Dermis blood vessel endothelial cell (primary cell): ENCODE measurements at regions not wholly inside any gene's neighbourhood (a gene's known extent, or its start where the extent isn't known, plus 50 kb on each side); places are given as distances from the start of the nearest gene placed in this dataset.

ENCODE experiments used
- DNase-seq: peaks from one replicate; pipeline ENCODE4 v3.0.0; 2010

DNA sequence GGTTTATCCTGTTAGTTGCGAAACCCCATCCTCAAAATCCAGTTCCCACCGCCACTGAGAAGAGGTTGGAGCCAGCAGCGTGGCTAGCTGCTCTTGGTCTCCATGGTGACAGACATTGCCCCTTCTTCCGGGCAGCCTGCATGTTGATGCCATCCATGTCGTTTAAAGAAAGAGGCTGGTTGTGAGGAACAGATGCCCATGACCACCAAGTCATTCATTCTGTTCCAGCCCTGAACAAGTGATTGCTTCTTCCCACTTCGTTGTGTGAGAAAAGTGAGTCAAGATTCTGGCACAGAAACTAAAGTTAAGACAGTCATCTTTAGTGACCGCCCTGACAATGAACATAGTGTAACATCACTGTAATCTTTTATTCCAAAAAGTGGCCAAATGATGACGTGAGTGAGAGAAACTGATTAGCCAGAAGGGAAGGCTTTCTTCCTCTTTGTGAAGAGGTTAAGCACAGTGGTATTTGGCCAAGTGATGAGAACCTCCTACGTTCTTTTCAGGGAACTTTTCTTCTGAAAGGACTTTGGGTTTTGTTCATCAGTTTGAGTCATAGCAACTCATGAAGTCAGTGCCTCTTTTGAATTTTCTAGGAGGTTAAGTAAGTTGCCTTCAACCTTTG is 272.5 kb downstream of the GALR1 start:
- no peak for DNase-seq

DNA sequence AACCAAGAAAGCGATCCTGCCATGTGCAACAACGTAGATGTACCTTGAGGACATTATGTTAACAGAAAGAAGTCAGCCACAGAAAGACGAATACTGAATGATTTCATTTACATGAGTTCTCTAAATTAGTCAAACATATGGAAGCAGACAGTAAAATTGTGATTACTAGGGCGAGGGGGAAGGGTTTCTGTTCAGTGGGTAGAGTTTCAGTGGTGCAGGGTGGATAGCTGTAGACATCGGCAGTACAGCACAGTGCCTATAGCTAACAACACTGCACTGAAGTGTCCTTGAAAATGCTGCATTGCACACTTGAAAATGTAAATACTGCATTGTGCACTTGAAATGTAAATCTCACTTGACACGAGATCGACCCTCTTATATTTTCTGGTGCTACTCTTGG is 275.3 kb downstream of the GALR1 start:
- no peak for DNase-seq

GRCh38 chr18:77526962-77527361 is 277.3 kb downstream of the GALR1 start:
- no peak for DNase-seq

- DNase-seq: no peak
Measured at GRCh38 chr18:77528872-77529271, 279.2 kb downstream of the GALR1 start.

DNA sequence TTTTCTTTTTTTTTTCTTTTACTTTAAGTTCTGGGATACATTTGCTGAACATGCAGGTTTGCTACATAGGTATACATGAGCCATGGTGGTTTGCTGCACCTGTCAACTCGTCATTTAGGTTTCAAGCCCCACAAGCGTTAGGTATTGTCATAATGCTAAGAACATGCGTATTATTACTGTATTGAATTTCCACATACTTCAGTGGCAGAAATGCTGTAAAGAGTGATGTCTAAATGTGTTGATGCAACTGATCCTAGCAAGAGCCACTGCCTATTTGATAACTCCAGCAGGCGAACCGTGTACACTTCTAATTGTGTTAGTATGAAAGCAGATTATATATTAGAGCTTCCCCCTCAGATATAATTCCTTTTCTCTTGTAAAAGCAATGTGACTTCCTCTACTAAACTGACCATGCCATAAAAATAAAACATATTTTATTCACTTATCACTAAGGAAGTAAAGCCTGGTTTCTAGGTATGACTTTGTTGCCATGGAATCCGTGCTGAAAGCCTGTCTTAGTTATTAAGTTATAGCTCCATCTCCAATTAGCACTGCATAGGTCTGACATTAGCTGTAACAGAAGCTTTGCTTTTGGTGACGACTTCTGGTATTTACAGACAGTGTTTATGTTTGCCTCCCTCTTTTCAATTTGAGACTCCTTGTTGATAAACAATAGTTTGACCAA is 280.0 kb downstream of the GALR1 start:
- DNase-seq: no peak

DNA sequence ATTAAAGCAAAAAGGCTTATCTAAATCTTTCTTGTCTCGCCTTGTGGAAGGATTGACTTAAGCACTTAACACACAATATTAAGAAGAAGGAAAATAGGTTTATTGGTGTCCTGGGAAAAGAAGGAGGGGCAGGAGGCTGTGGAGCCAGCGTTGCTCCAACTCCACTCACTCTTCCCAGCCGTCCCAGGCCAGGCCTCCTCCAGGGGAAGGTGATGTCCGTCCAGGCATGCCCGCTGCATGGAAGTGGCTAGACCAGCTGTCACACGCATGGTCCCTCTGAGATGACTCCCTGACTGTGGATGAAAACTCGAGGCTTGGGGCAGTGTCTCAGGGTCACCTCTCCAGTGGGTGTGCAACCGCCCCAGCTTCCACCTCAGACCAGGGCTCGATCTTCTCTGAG is 281.1 kb downstream of the GALR1 start:
- no peak for DNase-seq

DNA sequence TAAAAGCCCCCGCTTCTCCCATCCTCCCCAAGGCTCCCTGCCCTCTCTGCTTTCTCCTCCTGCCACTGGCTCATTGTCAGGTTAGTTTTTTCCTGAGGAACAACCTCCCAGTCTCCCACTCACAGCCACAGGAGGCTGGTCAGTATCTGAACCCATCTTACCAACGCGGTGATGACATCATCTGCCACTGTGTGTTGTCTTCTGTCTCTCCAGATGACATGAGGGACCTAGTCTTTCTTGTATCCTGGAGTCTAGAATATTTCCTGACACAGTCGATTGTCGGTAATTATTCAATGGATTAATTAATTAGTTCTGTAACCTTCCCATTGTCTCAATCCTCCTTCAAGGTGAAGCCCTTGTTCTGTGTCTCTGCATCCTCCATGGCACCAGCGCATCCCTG is 290.2 kb downstream of the GALR1 start:
- DNase-seq: no peak

DNA sequence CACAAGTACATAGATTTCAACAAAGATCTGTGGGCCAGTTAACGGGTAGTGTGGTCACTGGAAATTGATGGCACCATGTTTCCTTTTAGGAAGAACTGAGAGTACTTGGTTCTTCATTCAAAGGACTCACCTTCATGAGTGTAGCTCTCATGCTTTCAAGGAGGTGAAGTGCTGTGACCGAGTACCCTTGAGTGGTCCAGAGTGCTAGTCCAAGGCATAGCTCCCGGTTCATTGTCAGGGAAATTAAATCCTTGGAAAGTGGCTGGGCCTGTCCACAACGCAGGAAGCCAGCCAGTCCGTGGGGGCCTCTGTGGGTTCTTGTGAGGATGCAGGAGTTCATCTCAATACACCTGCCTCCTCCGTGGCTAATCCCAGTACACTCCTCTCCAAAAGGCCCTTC is 295.1 kb downstream of the GALR1 start:
- DNase-seq: no peak

DNA sequence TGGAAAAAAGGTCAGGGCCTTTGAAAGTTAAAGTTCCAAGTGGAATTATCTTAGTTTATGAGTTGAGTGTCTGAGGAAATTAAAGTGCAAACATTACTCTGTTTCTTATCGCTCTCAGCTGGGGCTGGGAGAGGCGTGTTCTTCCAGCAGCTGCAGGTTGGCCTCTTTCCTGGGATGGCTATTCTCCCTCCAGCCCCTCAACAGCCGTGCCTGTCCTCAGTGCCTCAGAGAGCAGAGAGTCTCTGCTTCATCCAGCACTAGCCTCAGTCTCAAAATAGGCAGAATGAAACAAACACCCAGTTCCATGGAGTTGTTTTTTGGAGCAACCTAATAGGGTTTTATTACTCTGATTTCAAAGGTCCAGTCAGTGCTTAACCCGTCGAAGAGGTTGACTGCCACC is 298.1 kb downstream of the GALR1 start:
- no peak for DNase-seq

DNA sequence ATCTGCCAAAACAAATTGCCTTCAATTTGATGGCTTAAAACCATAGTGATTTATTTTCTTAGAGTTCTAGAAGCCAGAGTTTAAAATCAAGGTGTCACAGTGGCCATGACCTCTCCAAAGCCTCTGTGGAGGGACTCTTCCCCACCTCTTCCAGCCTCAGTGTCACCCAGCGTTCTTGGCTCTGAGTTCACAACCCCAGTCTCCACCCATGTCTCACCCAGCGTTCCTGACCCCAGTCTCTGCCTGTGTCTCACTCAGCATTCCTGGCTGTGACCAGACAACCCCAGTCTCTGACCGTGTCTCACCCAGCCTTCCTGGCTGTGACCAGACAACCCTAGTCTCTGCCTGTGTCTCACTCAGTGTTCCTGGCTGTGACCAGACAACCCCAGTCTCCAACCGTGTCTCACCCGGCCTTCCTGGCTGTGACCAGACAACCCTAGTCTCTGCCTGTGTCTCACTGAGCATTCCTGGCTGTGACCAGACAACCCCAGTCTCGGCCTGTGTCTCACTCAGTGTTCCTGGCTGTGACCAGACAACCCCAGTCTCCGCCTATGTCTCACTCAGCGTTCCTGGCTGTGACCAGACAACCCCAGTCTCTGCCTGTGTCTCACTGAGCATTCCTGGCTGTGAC is 299.3 kb downstream of the GALR1 start:
- DNase-seq: no peak

DNA sequence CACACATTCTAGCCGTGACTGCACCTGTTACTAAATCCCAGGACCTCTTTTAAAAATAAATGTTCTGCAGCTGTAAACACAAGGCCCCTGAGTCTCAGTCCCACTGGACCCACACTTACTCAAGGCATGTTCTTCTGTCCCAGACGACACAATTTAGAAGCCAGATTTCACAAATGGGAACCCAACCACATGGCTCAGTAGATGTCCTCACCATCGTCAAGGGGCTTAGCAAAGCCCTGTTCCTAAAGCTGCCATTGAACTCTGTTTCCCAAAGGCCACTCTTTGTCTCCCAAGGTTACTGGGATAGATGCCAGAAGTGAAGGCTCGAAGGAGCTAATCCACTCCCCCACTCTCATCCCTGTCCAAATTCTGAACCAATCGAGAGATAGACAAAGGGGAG is 301.0 kb downstream of the GALR1 start:
- no peak for DNase-seq

- DNase-seq: no peak
Measured at GRCh38 chr18:77551055-77551454, 301.4 kb downstream of the GALR1 start.

GRCh38 chr18:77552945-77553344 is 303.3 kb downstream of the GALR1 start:
- no peak for DNase-seq

DNA sequence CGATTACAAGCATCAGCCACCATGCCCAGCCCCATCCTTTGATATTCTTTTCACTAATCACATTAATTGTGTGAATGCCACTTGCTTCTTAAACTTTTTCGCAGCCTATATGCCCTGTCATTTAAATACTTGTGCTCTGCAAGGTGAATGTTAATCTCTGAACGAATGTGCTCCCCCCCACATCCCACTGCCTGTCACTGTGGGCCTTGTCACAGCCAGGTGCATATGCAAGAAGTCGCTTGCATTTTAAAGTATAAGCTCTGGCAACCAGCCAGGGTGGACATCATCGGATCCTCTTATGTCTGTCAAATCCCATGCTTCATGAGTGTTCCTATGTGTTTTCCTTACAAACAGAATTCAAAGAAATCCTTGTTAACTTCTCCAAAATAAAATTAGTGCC is 304.4 kb downstream of the GALR1 start:
- no peak for DNase-seq

DNA sequence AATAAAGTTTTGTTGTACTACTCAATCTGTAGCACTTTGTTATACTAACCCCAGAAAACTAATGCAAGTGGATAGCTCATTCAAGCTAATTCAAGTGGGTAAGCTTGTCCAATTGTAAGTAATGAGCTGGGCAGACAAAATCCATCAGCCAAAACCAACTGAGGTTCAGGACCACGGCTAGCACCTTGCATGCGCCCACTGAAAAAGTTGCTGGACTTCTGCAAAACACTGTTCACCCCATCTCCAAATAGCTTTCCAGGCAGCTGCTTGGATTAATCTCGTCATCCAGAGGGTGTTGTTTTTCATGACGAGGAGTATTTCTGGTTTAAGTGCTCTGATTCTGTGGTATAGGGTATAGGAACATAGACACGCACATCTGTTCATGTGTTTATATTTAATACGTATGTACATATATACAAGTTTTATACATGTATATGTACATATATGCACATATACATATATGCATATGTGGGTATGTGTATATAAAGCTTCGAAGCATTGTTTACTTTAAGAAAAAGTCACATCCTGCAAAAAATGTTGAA is 307.5 kb downstream of the GALR1 start:
- DNase-seq: no peak

GRCh38 chr18:77559274-77559910 is 309.7 kb downstream of the GALR1 start:
- DNase-seq: no peak

GRCh38 chr18:77560341-77560992 is 310.8 kb downstream of the GALR1 start:
- no peak for DNase-seq

- DNase-seq: no peak
Measured at GRCh38 chr18:77566604-77567003, 317.0 kb downstream of the GALR1 start.

DNA sequence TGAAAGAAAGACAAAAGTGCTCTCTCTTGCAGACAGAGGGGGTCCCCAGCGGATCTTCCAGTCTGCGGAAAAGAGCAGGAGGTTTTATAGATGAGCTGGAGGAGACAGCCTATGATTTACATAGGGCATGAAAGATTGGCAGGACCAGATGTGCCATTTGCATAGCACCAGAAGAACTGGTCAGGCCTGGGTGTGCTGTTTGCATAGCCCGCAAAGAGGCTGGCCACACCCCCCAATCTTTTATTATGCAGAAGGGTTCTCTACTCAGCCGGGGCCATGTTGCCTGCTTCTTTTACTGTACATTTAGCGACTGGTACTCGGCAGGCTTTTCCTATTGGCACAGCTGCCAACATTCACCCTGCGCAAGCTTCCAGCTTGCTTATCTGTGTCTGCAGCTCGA is 317.6 kb downstream of the GALR1 start:
- no peak for DNase-seq

DNA sequence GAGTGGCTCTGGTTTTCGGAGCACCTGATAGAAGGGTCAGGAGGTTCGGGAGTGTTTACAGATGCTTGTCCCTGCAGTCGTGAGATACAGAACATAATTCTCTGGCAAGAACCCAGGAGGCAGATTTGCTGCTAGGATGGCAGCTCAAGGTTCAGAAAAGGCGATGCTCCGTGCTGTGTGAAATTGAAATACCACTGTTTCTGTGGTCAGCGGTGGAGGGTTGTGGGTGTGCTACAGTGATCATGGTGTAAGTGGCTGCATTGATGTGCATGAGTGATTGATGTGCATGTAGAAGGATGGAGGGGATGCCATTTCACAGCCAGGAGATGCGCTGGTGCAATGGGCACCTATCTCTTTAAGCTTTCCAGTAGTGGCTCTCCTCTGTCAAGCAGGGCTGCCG is 322.1 kb downstream of the GALR1 start:
- no peak for DNase-seq

- DNase-seq: no peak
Measured at GRCh38 chr18:77572537-77572936, 322.9 kb downstream of the GALR1 start.

GRCh38 chr18:77573571-77573970 is 323.9 kb downstream of the GALR1 start:
- no peak for DNase-seq

GRCh38 chr18:77590943-77591515 is 341.4 kb downstream of the GALR1 start:
- no peak for DNase-seq
